Hepatocyte (in vitro differentiated cells): ENCODE measurements at regions not wholly inside any gene's neighbourhood (a gene's known extent, or its start where the extent isn't known, plus 50 kb on each side); places are given as distances from the start of the nearest gene placed in this dataset.
"Not testable (repeated sequence)": the region's sequence is repeated elsewhere in the genome, so short reads cannot be mapped to it uniquely, and the experiment has no call there.

Experiments used
- DNase-seq: peaks from one replicate; pipeline ENCODE4 v3.0.0-alpha.2; 2016; ENCODE audit warnings: low spot score
- H2AFZ ChIP-seq: fragments of 200-600 bp; sonication (generic); 2 replicates; pipeline ENCODE4 v1.6.0; 2016; ENCODE audit warnings: antibody characterized with exemption, mild to moderate bottlenecking
- H3K27ac ChIP-seq: fragments of 200-600 bp; sonication (generic); 2 replicates; pipeline ENCODE4 v1.5.1; 2016; ENCODE audit warnings: mild to moderate bottlenecking
- H3K27me3 ChIP-seq: fragments of 200-600 bp; sonication (generic); 2 replicates; pipeline ENCODE4 v1.6.1; 2016
- H3K36me3 ChIP-seq: fragments of 200-600 bp; sonication (generic); replicated peaks from 2 replicates; pipeline ENCODE4 v1.5.1; 2016; ENCODE audit warnings: low read depth; ENCODE audit not compliant: insufficient read depth
- H3K4me1 ChIP-seq: fragments of 200-600 bp; sonication (generic); 2 replicates; pipeline ENCODE4 v1.5.1; 2016; ENCODE audit warnings: mild to moderate bottlenecking, moderate library complexity; ENCODE audit not compliant: insufficient read depth
- H3K4me2 ChIP-seq: fragments of 200-600 bp; sonication (generic); 2 replicates; pipeline ENCODE4 v1.6.0; 2016
- H3K4me3 ChIP-seq: fragments of 200-600 bp; sonication (generic); 2 replicates; pipeline ENCODE4 v1.5.1; 2016; ENCODE audit warnings: mild to moderate bottlenecking
- H3K79me2 ChIP-seq: fragments of 200-600 bp; sonication (generic); 2 replicates; pipeline ENCODE4 v1.6.0; 2017; ENCODE audit warnings: mild to moderate bottlenecking
- H3K9me2 ChIP-seq: fragments of 200-600 bp; sonication (generic); replicated peaks from 2 replicates; pipeline ENCODE4 v1.6.0; 2017; ENCODE audit warnings: mild to moderate bottlenecking; ENCODE audit not compliant: insufficient read depth
- H3K9me3 ChIP-seq: fragments of 200-600 bp; sonication (generic); 2 replicates; pipeline ENCODE4 v1.5.1; 2016; ENCODE audit warnings: low read depth, mild to moderate bottlenecking
- H4K20me1 ChIP-seq: fragments of 200-600 bp; sonication (generic); 2 replicates; pipeline ENCODE4 v1.6.0; 2016; ENCODE audit warnings: mild to moderate bottlenecking; ENCODE audit not compliant: insufficient read depth, poor library complexity, severe bottlenecking
- EZH2 ChIP-seq: fragments of 200-600 bp; sonication (generic); IDR thresholded peaks from 2 replicates; pipeline ENCODE4 v1.6.1; 2016; ENCODE audit warnings: antibody characterized with exemption, mild to moderate bottlenecking, borderline replicate concordance
- EZH2phosphoT487 ChIP-seq: fragments of 200-600 bp; sonication (generic); IDR thresholded peaks from one replicate; pipeline ENCODE4 v1.6.1; 2018; ENCODE audit warnings: antibody characterized with exemption, mild to moderate bottlenecking, low read depth, moderate library complexity; ENCODE audit not compliant: unreplicated experiment, severe bottlenecking
- WGBS: methylation state at CpG from one replicate; pipeline ENCODE4 v1.1.6; 2016; ENCODE audit warnings: low lambda C conversion rate; ENCODE audit errors: missing lambda C conversion rate; 5-methylcytosine and 5-hydroxymethylcytosine counted together
- TF ChIP-seq, protein P1 (sequence below): fragments of 200-600 bp; sonication (generic); IDR thresholded peaks from 2 replicates; pipeline ENCODE4 v1.5.1; 2016; ENCODE audit warnings: antibody characterized with exemption, mild to moderate bottlenecking; ENCODE audit not compliant: poor library complexity

DNA sequence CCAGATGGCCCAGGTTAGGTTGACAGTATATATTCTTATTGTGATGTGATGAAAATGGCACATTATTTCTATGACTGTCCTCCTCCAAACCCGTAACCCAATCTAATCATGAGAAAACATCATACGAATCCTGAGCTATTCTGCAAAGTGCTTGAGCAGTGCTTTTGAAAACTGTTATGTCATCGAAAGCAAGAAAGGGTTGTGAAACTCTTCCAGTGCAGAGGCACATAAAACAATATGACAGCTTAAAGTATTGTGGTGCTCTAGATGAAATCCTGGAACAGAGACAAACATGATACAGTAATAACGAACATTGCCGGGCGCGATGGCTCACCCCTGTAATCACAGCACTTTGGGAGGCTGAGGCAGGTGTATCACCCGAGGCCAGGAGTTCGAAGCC lies 1648.0 kb downstream of the STIM2 start:
- H3K79me2 ChIP-seq: no peaks in the 10 kb centered on the region
- 96% methylated on average over 9 of the region's 9 CpGs for WGBS
- no peaks in the 10 kb centered on the region for H3K4me1 ChIP-seq
- H4K20me1 ChIP-seq: no peaks in the 10 kb centered on the region
- no peaks in the 10 kb centered on the region for H3K9me2 ChIP-seq
- H3K4me3 ChIP-seq: no peak overlapping the region
- H3K9me3 ChIP-seq: no peaks in the 10 kb centered on the region
- no peak overlapping the region for H3K4me2 ChIP-seq
- H3K27ac ChIP-seq: no peak overlapping the region
- no peaks in the 10 kb centered on the region for H3K36me3 ChIP-seq
- H3K27me3 ChIP-seq: no peaks in the 10 kb centered on the region
- DNase-seq: no peak
- TF ChIP-seq EZH2: no peak
- no peak for TF ChIP-seq EZH2phosphoT487
- TF ChIP-seq, protein P1, sequence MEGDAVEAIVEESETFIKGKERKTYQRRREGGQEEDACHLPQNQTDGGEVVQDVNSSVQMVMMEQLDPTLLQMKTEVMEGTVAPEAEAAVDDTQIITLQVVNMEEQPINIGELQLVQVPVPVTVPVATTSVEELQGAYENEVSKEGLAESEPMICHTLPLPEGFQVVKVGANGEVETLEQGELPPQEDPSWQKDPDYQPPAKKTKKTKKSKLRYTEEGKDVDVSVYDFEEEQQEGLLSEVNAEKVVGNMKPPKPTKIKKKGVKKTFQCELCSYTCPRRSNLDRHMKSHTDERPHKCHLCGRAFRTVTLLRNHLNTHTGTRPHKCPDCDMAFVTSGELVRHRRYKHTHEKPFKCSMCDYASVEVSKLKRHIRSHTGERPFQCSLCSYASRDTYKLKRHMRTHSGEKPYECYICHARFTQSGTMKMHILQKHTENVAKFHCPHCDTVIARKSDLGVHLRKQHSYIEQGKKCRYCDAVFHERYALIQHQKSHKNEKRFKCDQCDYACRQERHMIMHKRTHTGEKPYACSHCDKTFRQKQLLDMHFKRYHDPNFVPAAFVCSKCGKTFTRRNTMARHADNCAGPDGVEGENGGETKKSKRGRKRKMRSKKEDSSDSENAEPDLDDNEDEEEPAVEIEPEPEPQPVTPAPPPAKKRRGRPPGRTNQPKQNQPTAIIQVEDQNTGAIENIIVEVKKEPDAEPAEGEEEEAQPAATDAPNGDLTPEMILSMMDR: no peak
- H2AFZ ChIP-seq: no peak overlapping the region

DNA sequence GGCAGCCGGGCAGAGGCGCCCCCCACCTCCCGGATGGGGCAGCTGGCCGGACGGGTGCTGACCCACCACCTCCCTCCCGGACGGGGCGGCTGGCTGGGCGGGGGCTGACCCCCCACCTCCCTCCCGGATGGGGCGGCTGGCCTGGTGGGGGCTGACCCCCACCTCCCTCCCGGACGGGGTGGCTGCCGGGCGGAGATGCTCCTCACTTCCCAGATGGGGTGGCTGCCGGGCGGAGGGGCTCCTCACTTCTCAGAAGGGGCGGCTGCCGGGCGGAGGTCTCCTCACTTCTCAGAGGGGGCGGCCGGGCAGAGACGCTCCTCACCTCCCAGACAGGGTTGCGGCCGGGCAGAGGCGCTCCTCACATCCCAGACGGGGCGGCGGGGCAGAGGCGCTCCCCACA lies 1654.1 kb downstream of the STIM2 start:
- H3K9me2 ChIP-seq, H3K27me3 ChIP-seq, H3K4me1 ChIP-seq, DNase-seq, H3K4me2 ChIP-seq, H3K27ac ChIP-seq, H3K4me3 ChIP-seq, H3K9me3 ChIP-seq, H2AFZ ChIP-seq, H3K36me3 ChIP-seq, H4K20me1 ChIP-seq, H3K79me2 ChIP-seq: not testable (repeated sequence)
- WGBS: 93% methylated on average over 3 of the region's 30 CpGs

DNA sequence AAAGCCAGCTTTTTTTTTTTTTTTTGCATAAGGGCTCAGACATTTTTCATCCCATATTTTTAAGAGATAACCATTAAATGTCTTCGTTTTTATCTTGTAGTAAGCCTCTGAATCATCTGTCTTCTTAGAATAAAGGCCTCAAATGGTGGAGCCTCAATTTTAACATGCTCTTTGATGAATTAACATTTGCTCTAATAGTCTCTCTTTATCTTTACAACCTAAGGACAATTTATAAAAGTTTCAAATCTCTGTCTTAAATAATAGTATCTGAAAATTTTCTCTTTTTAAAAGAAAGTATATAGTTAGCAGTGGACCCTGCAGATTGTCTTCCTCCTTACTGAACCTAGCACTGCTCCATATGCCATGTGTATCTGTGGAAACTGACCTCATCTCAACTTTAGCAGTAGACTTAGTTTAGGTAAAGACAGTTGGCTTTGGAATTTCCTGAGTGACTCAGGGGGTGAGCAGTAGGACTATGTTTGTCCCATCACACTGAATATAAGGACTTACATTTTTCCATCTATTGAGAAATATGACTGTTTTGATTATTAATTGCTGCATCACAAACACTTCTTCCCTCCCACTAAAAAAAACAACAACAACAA lies 1658.0 kb downstream of the STIM2 start:
- Histone ChIP-seq H3K9me3 (no peaks in the 10 kb centered on the region), H3K27ac (no peak overlapping the region), H4K20me1 (no peaks in the 10 kb centered on the region), H3K4me1 (no peaks in the 10 kb centered on the region), H3K4me3 (no peak overlapping the region), H2AFZ (no peak overlapping the region), H3K36me3 (no peaks in the 10 kb centered on the region), H3K27me3 (no peaks in the 10 kb centered on the region), H3K4me2 (no peak overlapping the region), H3K79me2 (no peaks in the 10 kb centered on the region), H3K9me2 (no peaks in the 10 kb centered on the region)
- no peak for DNase-seq
- WGBS: 64% methylated on average over 1 of the region's 1 CpG
- TF ChIP-seq EZH2phosphoT487: no peak
- TF ChIP-seq, protein P1: no peak
- TF ChIP-seq EZH2: no peak

DNA sequence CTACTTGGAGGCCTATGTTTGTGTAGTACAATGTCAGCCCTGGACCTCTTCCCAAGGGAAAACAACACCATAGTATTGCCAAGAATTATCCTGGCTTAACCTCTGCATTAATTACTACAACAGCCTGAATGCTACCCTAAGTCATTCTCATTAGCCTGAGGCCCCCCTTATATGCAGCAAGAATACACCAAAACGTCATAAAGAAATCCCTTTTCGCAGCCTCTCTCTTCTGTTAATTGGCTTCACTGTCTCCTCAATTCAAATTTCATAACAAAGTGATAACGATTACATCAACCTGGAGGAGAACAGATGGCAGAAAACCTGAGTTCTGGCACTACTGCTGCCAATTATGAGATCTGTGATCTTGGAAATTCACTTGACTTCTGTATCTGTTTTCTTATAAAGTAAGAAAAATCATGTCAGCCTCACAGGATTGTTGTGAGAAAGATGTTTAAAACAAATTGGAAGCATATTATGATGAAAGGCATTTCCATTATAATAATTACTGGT lies 1663.1 kb downstream of the STIM2 start:
- TF ChIP-seq EZH2phosphoT487 (no peak), EZH2 (no peak)
- TF ChIP-seq, protein P1: no peak
- H3K9me2 ChIP-seq: no peaks in the 10 kb centered on the region

More for the DNA sequence above, 1663.1 kb downstream of the STIM2 start:
- Histone ChIP-seq H3K27ac (no peak overlapping the region), H3K9me3 (no peaks in the 10 kb centered on the region), H3K79me2 (no peaks in the 10 kb centered on the region), H3K4me2 (no peak overlapping the region), H2AFZ (no peak overlapping the region), H3K4me1 (no peaks in the 10 kb centered on the region), H3K27me3 (no peaks in the 10 kb centered on the region), H3K36me3 (no peaks in the 10 kb centered on the region), H3K4me3 (no peak overlapping the region), H4K20me1 (no peaks in the 10 kb centered on the region)
- DNase-seq: no peak
- WGBS: 78% methylated on average over 3 of the region's 3 CpGs
